Endodermal cell (in vitro differentiated cells): ENCODE measurements at regions not wholly inside any gene's neighbourhood (a gene's known extent, or its start where the extent isn't known, plus 50 kb on each side); places are given as distances from the start of the nearest gene placed in this dataset.

Experiments
- DNase-seq: peaks from one replicate; pipeline ENCODE4 v3.0.0-alpha.2; 2017
- H3K27ac ChIP-seq: 2 replicates; pipeline ENCODE4 v1.5.1; 2013; ENCODE audit warnings: mild to moderate bottlenecking, low read depth, low read length, moderate library complexity
- H3K27me3 ChIP-seq: 2 replicates; pipeline ENCODE4 v1.6.1; 2013; ENCODE audit warnings: mild to moderate bottlenecking, low read length, moderate library complexity; ENCODE audit not compliant: insufficient read depth, control insufficient read depth, poor library complexity, severe bottlenecking
- H3K36me3 ChIP-seq: 2 replicates; pipeline ENCODE4 v1.7.0; 2013; ENCODE audit warnings: mild to moderate bottlenecking, low read length, moderate library complexity; ENCODE audit not compliant: control insufficient read depth, insufficient read depth
- H3K4me1 ChIP-seq: one replicate; pipeline ENCODE4 v1.7.0; 2013; ENCODE audit warnings: low read length; ENCODE audit not compliant: control insufficient read depth, insufficient read depth
- H3K4me3 ChIP-seq: 2 replicates; pipeline ENCODE4 v1.5.1; 2013; ENCODE audit warnings: mild to moderate bottlenecking, low read length, moderate library complexity
- H3K9ac ChIP-seq: 2 replicates; pipeline ENCODE4 v1.6.1; 2013; ENCODE audit warnings: mild to moderate bottlenecking, low read length, moderate library complexity; ENCODE audit not compliant: poor library complexity, severe bottlenecking; ENCODE audit errors: extremely low read depth
- H3K9me3 ChIP-seq: 2 replicates; pipeline ENCODE4 v1.6.1; 2013; ENCODE audit warnings: mild to moderate bottlenecking, low read length, moderate library complexity; ENCODE audit not compliant: control insufficient read depth
- H3K27ac Mint-ChIP-seq: 2 replicates; pipeline ENCODE4 v1.8.0; 2020; ENCODE audit warnings: mixed read lengths
- H3K27me3 Mint-ChIP-seq: 2 replicates; pipeline ENCODE4 v1.8.0; 2021; ENCODE audit warnings: mild to moderate bottlenecking, mixed read lengths; ENCODE audit not compliant: insufficient read depth
- H3K36me3 Mint-ChIP-seq: 2 replicates; pipeline ENCODE4 v1.8.0; 2020; ENCODE audit warnings: low read depth, mixed read lengths
- H3K4me1 Mint-ChIP-seq: 2 replicates; pipeline ENCODE4 v1.8.0; 2020; ENCODE audit warnings: mixed read lengths
- H3K4me3 Mint-ChIP-seq: 2 replicates; pipeline ENCODE4 v1.8.0; 2020; ENCODE audit warnings: mild to moderate bottlenecking, moderate library complexity, mixed read lengths
- H3K9me3 Mint-ChIP-seq: 2 replicates; pipeline ENCODE4 v1.8.0; 2020; ENCODE audit warnings: mild to moderate bottlenecking, mixed read lengths
- WGBS, 2 experiments: methylation state at CpG; one replicate each; pipeline versions ENCODE4 v1.1.5 to v1.1.7; 2013; ENCODE audit warnings: missing lambda C conversion rate in 2 of 2, mixed read lengths in 1 of 2; ENCODE audit not compliant: insufficient coverage in 1 of 2, insufficient read length in 1 of 2; 5-methylcytosine and 5-hydroxymethylcytosine counted together
- TF ChIP-seq, protein P1 (sequence below): fragments of 200-600 bp; sonication (generic); conservative IDR thresholded peaks from 2 replicates; pipeline ENCODE4 v1.5.0; 2021; ENCODE audit warnings: antibody characterized with exemption, mild to moderate bottlenecking

DNA sequence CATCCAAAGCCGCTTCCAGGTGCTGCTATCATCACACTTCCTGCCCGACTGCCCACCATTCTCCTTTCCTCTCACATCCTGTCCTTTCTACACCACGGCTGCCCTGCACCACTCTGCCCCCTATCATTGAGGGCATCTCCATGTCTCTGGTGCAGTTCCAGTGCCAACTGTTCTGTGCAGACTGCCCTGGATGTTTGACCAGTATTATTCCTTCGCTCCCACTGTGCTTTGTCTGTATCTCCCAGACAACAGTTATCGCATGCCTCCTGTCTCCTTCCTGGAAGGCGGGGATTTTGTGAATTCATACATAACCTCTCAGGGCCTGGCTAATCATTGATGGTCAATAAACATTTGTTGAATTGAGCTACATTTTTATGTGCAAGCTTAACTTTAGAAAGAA, 63.6 kb upstream of the GNG12 start:
- Mint-ChIP-seq H3K9me3 (peaks cover 13% of the 10 kb centered on the region), H3K4me3 (no peak overlapping the region), H3K4me1 (no peaks in the 10 kb centered on the region), H3K27ac (no peak overlapping the region), H3K27me3 (no peaks in the 10 kb centered on the region), H3K36me3 (no peaks in the 10 kb centered on the region)
- 94% methylated on average over 6 of the region's 6 CpGs for WGBS, 2 experiments
- H3K36me3 ChIP-seq: no peaks in the 10 kb centered on the region
- H3K9me3 ChIP-seq: peaks cover 13% of the 10 kb centered on the region
- H3K27ac ChIP-seq: no peak overlapping the region
- DNase-seq: no peak
- H3K4me1 ChIP-seq: no peaks in the 10 kb centered on the region
- no peak overlapping the region for H3K9ac ChIP-seq
- H3K27me3 ChIP-seq: no peaks in the 10 kb centered on the region
- H3K4me3 ChIP-seq: no peak overlapping the region
- TF ChIP-seq, protein P1, sequence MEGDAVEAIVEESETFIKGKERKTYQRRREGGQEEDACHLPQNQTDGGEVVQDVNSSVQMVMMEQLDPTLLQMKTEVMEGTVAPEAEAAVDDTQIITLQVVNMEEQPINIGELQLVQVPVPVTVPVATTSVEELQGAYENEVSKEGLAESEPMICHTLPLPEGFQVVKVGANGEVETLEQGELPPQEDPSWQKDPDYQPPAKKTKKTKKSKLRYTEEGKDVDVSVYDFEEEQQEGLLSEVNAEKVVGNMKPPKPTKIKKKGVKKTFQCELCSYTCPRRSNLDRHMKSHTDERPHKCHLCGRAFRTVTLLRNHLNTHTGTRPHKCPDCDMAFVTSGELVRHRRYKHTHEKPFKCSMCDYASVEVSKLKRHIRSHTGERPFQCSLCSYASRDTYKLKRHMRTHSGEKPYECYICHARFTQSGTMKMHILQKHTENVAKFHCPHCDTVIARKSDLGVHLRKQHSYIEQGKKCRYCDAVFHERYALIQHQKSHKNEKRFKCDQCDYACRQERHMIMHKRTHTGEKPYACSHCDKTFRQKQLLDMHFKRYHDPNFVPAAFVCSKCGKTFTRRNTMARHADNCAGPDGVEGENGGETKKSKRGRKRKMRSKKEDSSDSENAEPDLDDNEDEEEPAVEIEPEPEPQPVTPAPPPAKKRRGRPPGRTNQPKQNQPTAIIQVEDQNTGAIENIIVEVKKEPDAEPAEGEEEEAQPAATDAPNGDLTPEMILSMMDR: no peak

DNA sequence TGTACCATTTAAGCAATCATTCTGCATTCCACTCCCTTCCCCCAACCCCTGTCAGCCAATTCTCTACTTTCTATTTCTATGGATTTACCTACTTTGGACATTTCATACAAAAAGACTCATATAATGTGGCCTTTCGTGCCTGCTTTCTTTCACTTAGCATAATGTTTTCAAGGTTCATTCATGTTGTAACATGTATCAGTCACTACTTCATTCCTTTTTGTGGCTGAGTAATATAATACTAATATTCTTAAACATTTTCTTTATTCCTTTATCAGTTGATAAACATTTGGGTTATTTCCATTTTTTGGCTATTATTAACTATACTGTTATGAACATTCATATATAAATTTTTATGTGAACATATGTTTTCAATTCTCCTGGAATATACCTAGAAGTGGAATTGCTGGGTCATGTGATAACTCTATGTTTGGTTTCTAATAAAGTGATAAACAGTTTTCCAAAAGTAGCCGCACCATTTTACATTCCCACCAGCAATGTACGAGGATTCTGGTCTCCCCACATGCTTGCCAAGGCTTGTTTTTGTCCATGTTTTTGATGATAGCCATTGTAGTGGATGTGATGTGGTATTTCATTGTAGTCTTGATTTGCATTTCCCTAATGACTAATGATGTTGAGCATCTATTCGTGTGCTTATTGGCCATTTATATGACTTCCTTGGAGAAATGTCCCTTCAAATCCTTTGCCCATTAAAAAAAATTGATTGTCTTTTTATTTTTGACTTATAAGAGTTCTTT, 61.9 kb upstream of the GNG12 start:
- Mint-ChIP-seq H3K36me3 (no peaks in the 10 kb centered on the region), H3K4me1 (no peaks in the 10 kb centered on the region), H3K9me3 (peaks cover 5% of the 10 kb centered on the region), H3K4me3 (no peak overlapping the region), H3K27ac (no peak overlapping the region), H3K27me3 (no peaks in the 10 kb centered on the region)
- no peak overlapping the region for H3K27ac ChIP-seq
- DNase-seq: no peak
- 88 to 91% methylated on average over 1 to 4 of the region's 4 CpGs for WGBS, 2 experiments
- H3K4me3 ChIP-seq: no peak overlapping the region
- peaks cover 5% of the 10 kb centered on the region for H3K9me3 ChIP-seq
- no peaks in the 10 kb centered on the region for H3K27me3 ChIP-seq
- H3K4me1 ChIP-seq: no peaks in the 10 kb centered on the region
- H3K9ac ChIP-seq: no peak overlapping the region
- TF ChIP-seq, protein P1: no peak
- no peaks in the 10 kb centered on the region for H3K36me3 ChIP-seq

DNA sequence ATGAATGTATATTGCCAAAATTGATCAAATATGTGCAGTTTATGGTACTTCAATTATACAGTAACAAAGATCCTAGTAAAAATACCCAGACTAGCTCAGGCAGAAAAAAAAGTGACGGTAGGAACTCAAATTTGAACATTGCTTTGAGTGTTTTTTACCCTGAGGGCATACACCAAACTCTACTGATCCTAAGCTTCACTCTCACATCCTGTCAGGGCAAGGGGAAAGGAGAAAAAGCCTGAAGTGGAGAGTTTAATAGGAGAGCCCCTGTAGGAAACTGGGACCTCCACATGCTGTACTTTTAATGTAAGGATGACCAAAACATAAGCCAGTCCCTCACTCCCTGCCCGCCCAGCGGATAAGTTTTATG, 59.8 kb upstream of the GNG12 start:
- Mint-ChIP-seq H3K4me1 (no peaks in the 10 kb centered on the region), H3K4me3 (no peak overlapping the region), H3K27ac (peak overlapping the region; percentile 3), H3K9me3 (no peaks in the 10 kb centered on the region), H3K36me3 (no peaks in the 10 kb centered on the region), H3K27me3 (no peaks in the 10 kb centered on the region)
- no peaks in the 10 kb centered on the region for H3K27me3 ChIP-seq
- H3K4me1 ChIP-seq: no peaks in the 10 kb centered on the region
- H3K36me3 ChIP-seq: no peaks in the 10 kb centered on the region
- no peak overlapping the region for H3K9ac ChIP-seq
- H3K9me3 ChIP-seq: no peaks in the 10 kb centered on the region
- WGBS, 2 experiments: 64% methylated on average over 1 of the region's 3 CpGs; no CpG with 5 or more reads in 1 of the 2 experiments
- TF ChIP-seq, protein P1: no peak
- no peak for DNase-seq
- H3K4me3 ChIP-seq: no peak overlapping the region
- H3K27ac ChIP-seq: no peak overlapping the region
